ENCODE measurements at regions not wholly inside any gene's neighbourhood (a gene's known extent, or its start where the extent isn't known, plus 50 kb on each side); places are given as distances from the start of the nearest gene placed in this dataset.

- no peak for DNase-seq (ENCODE audit: low spot score)
- Mint-ChIP-seq H3K27ac (peak overlapping the region; percentile 55), H3K4me1 (peaks cover 5% of the 10 kb centered on the region), H3K4me3 (no peak overlapping the region), H3K9me3 (no peaks in the 10 kb centered on the region), H3K36me3 (no peaks in the 10 kb centered on the region), H3K27me3 (ENCODE audit: insufficient read depth, low read depth) (peaks cover 7% of the 10 kb centered on the region)
- Histone ChIP-seq H3K27me3 (no peaks in the 10 kb centered on the region), H3K4me1 (peaks cover 9% of the 10 kb centered on the region), H3K9ac (no peak overlapping the region), H3K9me3 (ENCODE audit: low read depth) (no peaks in the 10 kb centered on the region), H3F3A (ENCODE audit: low read depth) (no peaks in the 10 kb centered on the region), H2AFZ (replicated peaks) (no peak overlapping the region), H3K27ac (no peak overlapping the region), H3K79me2 (ENCODE audit: low read depth) (no peaks in the 10 kb centered on the region), H4K20me1 (ENCODE audit: low read depth) (no peaks in the 10 kb centered on the region), H3K4me3 (no peak overlapping the region), H3K4me2 (no peak overlapping the region), H3K36me3 (no peaks in the 10 kb centered on the region)
- TF ChIP-seq CTCF (IDR thresholded peaks at IDR 0.05) (no peak), EZH2phosphoT487 (IDR thresholded peaks at IDR 0.05) (no peak), EZH2 (IDR thresholded peaks at IDR 0.05) (no peak)
Measured at GRCh38 chr1:30285501-30285932, 437.9 kb downstream of the MATN1 start.

DNA sequence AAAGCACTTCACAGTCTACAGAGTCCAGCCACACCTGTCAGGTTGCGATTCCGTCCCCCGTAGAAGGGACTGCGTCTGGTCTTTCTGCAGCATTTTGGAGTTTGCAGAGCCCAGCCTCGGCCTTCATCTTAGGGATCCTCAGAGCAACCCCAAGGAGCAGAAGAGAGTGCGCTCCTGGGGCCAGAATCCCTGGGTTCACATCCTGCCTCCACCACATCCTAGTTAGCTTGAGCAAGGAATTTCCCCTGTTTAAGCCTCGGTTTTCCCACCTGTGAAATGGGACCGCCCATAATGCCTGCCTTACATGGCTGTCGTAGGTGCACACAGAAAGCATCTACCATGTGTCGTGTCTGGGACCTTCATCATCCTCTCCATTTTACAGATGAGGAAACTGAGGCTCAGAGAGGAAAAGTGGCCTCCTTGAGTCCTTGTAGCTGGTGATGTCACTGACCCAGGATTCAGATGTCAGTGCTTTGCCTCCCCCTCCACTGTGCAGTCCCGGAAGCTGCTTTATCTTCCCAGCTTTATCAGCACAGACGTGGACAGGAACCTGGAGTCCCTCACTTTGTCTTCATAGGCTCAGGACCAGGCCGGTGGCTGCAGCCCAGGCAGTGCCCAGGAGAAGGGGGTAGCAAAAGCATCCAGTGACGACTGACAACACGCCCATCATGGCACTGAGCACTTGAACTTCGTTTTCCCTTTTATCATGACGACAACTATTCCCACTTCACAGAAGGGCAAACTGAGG is 438.5 kb downstream of the MATN1 start:
- H2AFZ ChIP-seq (replicated peaks), result no peak overlapping the region
- Mint-ChIP-seq H3K4me3 (no peak overlapping the region), H3K36me3 (no peaks in the 10 kb centered on the region), H3K4me1 (peaks cover 5% of the 10 kb centered on the region), H3K9me3 (no peaks in the 10 kb centered on the region), H3K27me3 (ENCODE audit: insufficient read depth, low read depth) (peaks cover 7% of the 10 kb centered on the region), H3K27ac (peak overlapping the region; percentile 55)
- no peak overlapping the region for H3K4me2 ChIP-seq
- no peak overlapping the region for H3K9ac ChIP-seq
- no peak overlapping the region for H3K4me3 ChIP-seq
- no peaks in the 10 kb centered on the region for H3K27me3 ChIP-seq
- H3F3A ChIP-seq (ENCODE audit: low read depth), result no peaks in the 10 kb centered on the region
- H3K36me3 ChIP-seq, result no peaks in the 10 kb centered on the region
- H3K27ac ChIP-seq, result no peak overlapping the region
- DNase-seq (ENCODE audit: low spot score), result no peak
- H4K20me1 ChIP-seq (ENCODE audit: low read depth), result no peaks in the 10 kb centered on the region
- no peaks in the 10 kb centered on the region for H3K79me2 ChIP-seq (ENCODE audit: low read depth)
- no peak for TF ChIP-seq EZH2 (IDR thresholded peaks at IDR 0.05)
- no peak for TF ChIP-seq CTCF (IDR thresholded peaks at IDR 0.05)
- no peak for TF ChIP-seq EZH2phosphoT487 (IDR thresholded peaks at IDR 0.05)
- H3K4me1 ChIP-seq, result peaks cover 9% of the 10 kb centered on the region
- H3K9me3 ChIP-seq (ENCODE audit: low read depth), result no peaks in the 10 kb centered on the region

GRCh38 chr1:30284226-30284625 is 439.2 kb downstream of the MATN1 start:
- Mint-ChIP-seq H3K27me3 (ENCODE audit: insufficient read depth, low read depth) (peaks cover 7% of the 10 kb centered on the region), H3K36me3 (no peaks in the 10 kb centered on the region), H3K4me1 (peaks cover 5% of the 10 kb centered on the region), H3K9me3 (no peaks in the 10 kb centered on the region), H3K4me3 (no peak overlapping the region), H3K27ac (no peak overlapping the region)
- no peak overlapping the region for H3K4me3 ChIP-seq
- H3K79me2 ChIP-seq (ENCODE audit: low read depth), result no peaks in the 10 kb centered on the region
- no peak overlapping the region for H2AFZ ChIP-seq (replicated peaks)
- H3K27me3 ChIP-seq, result no peaks in the 10 kb centered on the region
- H3F3A ChIP-seq (ENCODE audit: low read depth), result no peaks in the 10 kb centered on the region
- H4K20me1 ChIP-seq (ENCODE audit: low read depth), result no peaks in the 10 kb centered on the region
- no peak for DNase-seq (ENCODE audit: low spot score)
- H3K4me2 ChIP-seq, result no peak overlapping the region
- H3K4me1 ChIP-seq, result peaks cover 9% of the 10 kb centered on the region
- no peaks in the 10 kb centered on the region for H3K9me3 ChIP-seq (ENCODE audit: low read depth)
- no peak overlapping the region for H3K9ac ChIP-seq
- no peaks in the 10 kb centered on the region for H3K36me3 ChIP-seq
- TF ChIP-seq EZH2phosphoT487 (IDR thresholded peaks at IDR 0.05), result no peak
- TF ChIP-seq CTCF (IDR thresholded peaks at IDR 0.05), result no peak
- TF ChIP-seq EZH2 (IDR thresholded peaks at IDR 0.05), result no peak
- no peak overlapping the region for H3K27ac ChIP-seq

Measured in neural progenitor cell (in vitro differentiated cells).